ENCODE measurements at regions not wholly inside any gene's neighbourhood (a gene's known extent, or its start where the extent isn't known, plus 50 kb on each side); places are given as distances from the start of the nearest gene placed in this dataset.

- no peak overlapping the region for H2AFZ ChIP-seq (ENCODE audit: control insufficient read depth, low read depth, low read length)
- ChIA-PET CTCF (interaction anchor here (0.8 to 1.5 kb wide), 8 partner anchors 13 to 752 kb away, joined by 3 to 9 read pairs (median 4); no protein-coding TSS in a partner anchor), POLR2A (no interaction called here), SMC1A (ENCODE audit: uncharacterized antibody, unreplicated experiment) (interaction anchor here (0.7 to 1.0 kb wide), 4 partner anchors 139 to 1176 kb away, joined by 3 read pairs; no protein-coding TSS in a partner anchor), RAD21 (ENCODE audit: unreplicated experiment) (interaction anchor here (0.9 to 1.5 kb wide), 3 partner anchors 11 to 456 kb away, joined by 3 to 5 read pairs (median 5); no protein-coding TSS in a partner anchor)
- DNase-seq (ENCODE audit: low read depth, low spot score), result peak; percentile 16
- no TSS peak for BruUV-seq (replicated peaks)
- peak; percentile 66 for ATAC-seq
- no peaks in the 10 kb centered on the region for H3K4me1 ChIP-seq (ENCODE audit: control insufficient read depth, insufficient read depth, low read length)
- no peak for FAIRE-seq
- WGBS (ENCODE audit: insufficient coverage, insufficient replicate concordance, low lambda C conversion rate, missing lambda C conversion rate), result 17% methylated on average over 7 of the region's 7 CpGs
- H3K79me2 ChIP-seq (ENCODE audit: control insufficient read depth, insufficient read depth, low read length), result no peaks in the 10 kb centered on the region
- no peaks in the 10 kb centered on the region for H3K27me3 ChIP-seq (replicated peaks in 1 of 2; ENCODE audit: control insufficient read depth in 2 of 2, insufficient read depth in 2 of 2, low read length in 1 of 2)
- no peak overlapping the region for H3K4me2 ChIP-seq (ENCODE audit: control insufficient read depth, insufficient read depth)
- H3K4me3 ChIP-seq, result no peak overlapping the region
- TF ChIP-seq CBX5 (IDR thresholded peaks at IDR 0.05; ENCODE audit: low read depth), result no peak
- no peak for TF ChIP-seq PML (IDR thresholded peaks at IDR 0.05; ENCODE audit: low read length)
- TF ChIP-seq NBN (IDR thresholded peaks at IDR 0.05), result no peak
- TF ChIP-seq ZNF274 (IDR thresholded peaks at IDR 0.05; ENCODE audit: insufficient read depth, insufficient read length), result no peak
- TF ChIP-seq RAD21 (IDR thresholded peaks at IDR 0.05; ENCODE audit: insufficient read depth, low read depth, low read length), result peak; percentile 52
- no peak for TF ChIP-seq SMARCA5 (IDR thresholded peaks at IDR 0.05)
- TF ChIP-seq E2F8 (IDR thresholded peaks at IDR 0.05; ENCODE audit: low read depth, partially characterized antibody), result no peak
- TF ChIP-seq RUNX3 (IDR thresholded peaks at IDR 0.05; ENCODE audit: low read length), result no peak
- no peak for TF ChIP-seq TCF3 (IDR thresholded peaks at IDR 0.05; ENCODE audit: borderline replicate concordance, insufficient read depth, low read depth, low read length)
- no peak for TF ChIP-seq ZNF592 (IDR thresholded peaks at IDR 0.05)
- no peak for TF ChIP-seq CEBPB (IDR thresholded peaks at IDR 0.05; ENCODE audit: borderline replicate concordance in 1 of 2, low read depth in 2 of 2, low read length in 2 of 2)
- TF ChIP-seq RELB (IDR thresholded peaks at IDR 0.05; ENCODE audit: low read depth), result no peak
- no peak for TF ChIP-seq ZNF622 (IDR thresholded peaks at IDR 0.05)
- TF ChIP-seq MXI1 (IDR thresholded peaks at IDR 0.05; ENCODE audit: low read depth, low read length), result no peak
- TF ChIP-seq DPF2 (IDR thresholded peaks at IDR 0.05), result no peak
- 0 out of 2 replicates have a peak, but pooled peaks have one; percentile 17 for TF ChIP-seq SPI1 (IDR thresholded peaks at IDR 0.05; ENCODE audit: borderline replicate concordance, insufficient read depth, low read depth, low read length)
- no peaks in the 10 kb centered on the region for H3K9me3 ChIP-seq (replicated peaks; ENCODE audit: control insufficient read depth, insufficient read depth, low read length)
- intact Hi-C loops (cut with micrococcal nuclease; ENCODE audit: unreplicated experiment) (no loop called here), in situ Hi-C loops (cut with MboI) (no loop called here)
- no peak overlapping the region for H3K9ac ChIP-seq (ENCODE audit: control insufficient read depth, insufficient read depth, low read length)
- H3K36me3 ChIP-seq (ENCODE audit: control insufficient read depth in 2 of 2, insufficient read depth in 2 of 2, low read length in 1 of 2), result no peaks in the 10 kb centered on the region
- H4K20me1 ChIP-seq (ENCODE audit: control insufficient read depth, insufficient read depth), result no peaks in the 10 kb centered on the region
- H3K27ac ChIP-seq (ENCODE audit: control insufficient read depth, insufficient read depth), result no peak overlapping the region
These were observed 1340.9 kb upstream of the TMEM132C start for GRCh38 chr12:126926023-126926594.
